A673 (cell line): ENCODE measurements at regions not wholly inside any gene's neighbourhood (a gene's known extent, or its start where the extent isn't known, plus 50 kb on each side); places are given as distances from the start of the nearest gene placed in this dataset.

ENCODE experiments used
- BruUV-seq: library from RNA; stranded (reverse); fragments of 400-500 nt; replicated peaks from 2 replicates; lab custom pipeline; 2021; lab: Mats Ljungman, UMichigan
- CTCF ChIA-PET: fragments of 300-600 bp; sonication (Branson Sonifier 250); formaldehyde crosslinking; loops from one replicate; lab custom pipeline; 2022; ENCODE audit warnings: antibody characterized with exemption; lab: Charles Lee
- POLR2A ChIA-PET: fragments of 300-600 bp; sonication (Branson Sonifier 250); formaldehyde crosslinking; loops from one replicate; lab custom pipeline; 2022; ENCODE audit warnings: antibody characterized with exemption; ENCODE audit not compliant: low non-redundant PET; lab: Charles Lee
- DNase-seq: peaks from one replicate; pipeline ENCODE4 v3.0.0-alpha.2; 2015; ENCODE audit warnings: low spot score
- H3K27ac ChIP-seq: fragments of 200-600 bp; sonication (generic); 2 replicates; pipeline ENCODE4 v1.5.1; 2016; ENCODE audit warnings: mixed run types, low read depth, mild to moderate bottlenecking, mixed read lengths, antibody characterized with exemption, low read length; ENCODE audit not compliant: poor library complexity, severe bottlenecking
- H3K27me3 ChIP-seq: fragments of 200-600 bp; sonication (generic); replicated peaks from 2 replicates; pipeline ENCODE4 v1.6.1; 2017; ENCODE audit warnings: mixed run types, low read depth, mild to moderate bottlenecking, mixed read lengths, antibody characterized with exemption, low read length; ENCODE audit not compliant: insufficient read depth, poor library complexity
- H3K36me3 ChIP-seq: fragments of 200-600 bp; sonication (generic); 2 replicates; pipeline ENCODE4 v1.6.1; 2016; ENCODE audit warnings: mixed run types, mild to moderate bottlenecking, mixed read lengths, antibody characterized with exemption, low read length; ENCODE audit not compliant: insufficient read depth, poor library complexity, severe bottlenecking
- H3K4me1 ChIP-seq: fragments of 200-600 bp; sonication (generic); 2 replicates; pipeline ENCODE4 v1.6.1; 2017; ENCODE audit warnings: mixed run types, mild to moderate bottlenecking, mixed read lengths, antibody characterized with exemption, low read length; ENCODE audit not compliant: insufficient read depth, poor library complexity, severe bottlenecking
- H3K4me3 ChIP-seq: fragments of 200-600 bp; sonication (generic); 2 replicates; pipeline ENCODE4 v1.5.1; 2016; ENCODE audit warnings: low read depth, mixed run types, mild to moderate bottlenecking, mixed read lengths, low read length; ENCODE audit not compliant: poor library complexity, severe bottlenecking
- H3K9me3 ChIP-seq: fragments of 200-600 bp; sonication (generic); 2 replicates; pipeline ENCODE4 v1.6.1; 2016; ENCODE audit warnings: mixed run types, low read depth, mild to moderate bottlenecking, mixed read lengths, antibody characterized with exemption, low read length; ENCODE audit not compliant: poor library complexity, severe bottlenecking
- EZH2 ChIP-seq: fragments of 200-600 bp; sonication (generic); IDR thresholded peaks from 2 replicates; pipeline ENCODE4 v1.6.1; 2017; ENCODE audit warnings: borderline replicate concordance, low read depth, mild to moderate bottlenecking, mixed read lengths, antibody characterized with exemption, low read length; ENCODE audit not compliant: poor library complexity, severe bottlenecking
- intact Hi-C: fragments of 100-400 bp; cut with micrococcal nuclease; formaldehyde crosslinking; loops from one replicate; pipeline ENCODE4 v1.10.0; 2022; ENCODE audit not compliant: unreplicated experiment
- TF ChIP-seq, protein P1 (sequence below): fragments of 300-800, 200-600 bp; sonication (generic); conservative IDR thresholded peaks from 2 replicates; pipeline ENCODE4 v1.5.1; 2017; ENCODE audit warnings: low read depth, mild to moderate bottlenecking, antibody characterized with exemption, low read length, moderate library complexity, mixed read lengths

DNA sequence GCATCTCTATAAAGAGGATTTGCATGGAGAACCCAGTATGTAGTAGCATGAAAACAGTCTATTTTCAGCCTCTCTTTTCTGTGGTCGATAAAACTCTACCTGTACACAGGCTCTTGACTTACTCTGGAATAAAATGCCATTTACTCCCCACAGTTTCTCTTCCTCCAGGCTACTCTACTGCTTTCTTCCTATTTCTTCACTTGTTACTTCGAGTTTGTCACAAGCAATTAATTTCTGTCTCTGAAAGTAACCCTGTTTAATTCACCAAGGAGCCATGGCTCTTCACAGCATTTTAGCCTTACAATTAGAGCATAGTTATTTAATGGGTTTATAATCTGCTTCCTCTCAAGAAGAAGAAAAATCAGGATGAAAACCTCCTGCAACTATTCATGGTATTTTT is 472.9 kb upstream of the PRKX start:
- ChIA-PET POLR2A (no interaction called here), CTCF (no interaction called here)
- no peak overlapping the region for H3K27ac ChIP-seq
- H3K9me3 ChIP-seq: no peaks in the 10 kb centered on the region
- no peaks in the 10 kb centered on the region for H3K4me1 ChIP-seq
- no peaks in the 10 kb centered on the region for H3K27me3 ChIP-seq
- H3K36me3 ChIP-seq: no peaks in the 10 kb centered on the region
- DNase-seq: no peak
- BruUV-seq: no TSS peak
- intact Hi-C loops: no loop called here
- no peak overlapping the region for H3K4me3 ChIP-seq
- TF ChIP-seq, protein P1, sequence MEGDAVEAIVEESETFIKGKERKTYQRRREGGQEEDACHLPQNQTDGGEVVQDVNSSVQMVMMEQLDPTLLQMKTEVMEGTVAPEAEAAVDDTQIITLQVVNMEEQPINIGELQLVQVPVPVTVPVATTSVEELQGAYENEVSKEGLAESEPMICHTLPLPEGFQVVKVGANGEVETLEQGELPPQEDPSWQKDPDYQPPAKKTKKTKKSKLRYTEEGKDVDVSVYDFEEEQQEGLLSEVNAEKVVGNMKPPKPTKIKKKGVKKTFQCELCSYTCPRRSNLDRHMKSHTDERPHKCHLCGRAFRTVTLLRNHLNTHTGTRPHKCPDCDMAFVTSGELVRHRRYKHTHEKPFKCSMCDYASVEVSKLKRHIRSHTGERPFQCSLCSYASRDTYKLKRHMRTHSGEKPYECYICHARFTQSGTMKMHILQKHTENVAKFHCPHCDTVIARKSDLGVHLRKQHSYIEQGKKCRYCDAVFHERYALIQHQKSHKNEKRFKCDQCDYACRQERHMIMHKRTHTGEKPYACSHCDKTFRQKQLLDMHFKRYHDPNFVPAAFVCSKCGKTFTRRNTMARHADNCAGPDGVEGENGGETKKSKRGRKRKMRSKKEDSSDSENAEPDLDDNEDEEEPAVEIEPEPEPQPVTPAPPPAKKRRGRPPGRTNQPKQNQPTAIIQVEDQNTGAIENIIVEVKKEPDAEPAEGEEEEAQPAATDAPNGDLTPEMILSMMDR: no peak
- no peak for TF ChIP-seq EZH2

DNA sequence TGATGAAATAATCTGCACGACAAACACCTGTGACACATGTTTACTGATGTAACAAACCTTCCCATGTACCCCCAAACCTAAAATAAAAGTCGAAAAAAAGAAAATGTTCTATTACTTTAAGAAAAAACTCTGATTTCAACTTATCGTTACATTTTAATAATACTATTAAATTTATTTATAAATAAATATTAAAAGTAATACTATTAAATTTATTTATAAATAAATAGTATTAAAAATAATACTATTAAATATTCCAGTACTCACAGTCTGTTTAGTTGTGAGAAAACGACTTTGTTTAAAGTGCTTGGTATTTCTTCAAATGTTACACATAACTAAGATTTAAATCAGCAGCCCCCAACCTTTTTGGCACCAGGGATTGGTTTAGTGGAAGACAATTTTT is 471.6 kb upstream of the PRKX start:
- intact Hi-C loops: no loop called here
- Histone ChIP-seq H3K4me3 (no peak overlapping the region), H3K9me3 (no peaks in the 10 kb centered on the region)

DNA sequence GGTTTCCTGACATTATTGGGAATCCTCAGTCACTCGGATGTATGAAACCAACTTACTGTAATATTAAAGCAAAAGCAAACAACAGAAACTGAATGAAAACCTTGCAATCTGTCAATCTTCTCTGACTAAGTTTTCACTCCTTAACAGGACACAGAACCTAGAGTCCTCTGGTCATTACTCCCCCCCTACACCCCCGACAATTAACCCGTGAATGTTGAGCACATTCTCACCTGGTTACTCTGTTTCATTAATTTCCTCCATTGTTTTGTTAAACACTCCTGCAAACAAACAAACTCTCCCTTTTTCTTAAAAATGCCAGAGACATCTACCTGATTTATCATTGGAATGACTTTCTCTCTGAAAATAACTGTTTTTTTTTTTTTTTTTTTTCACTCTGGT is 469.0 kb upstream of the PRKX start:
- Histone ChIP-seq H3K4me3 (no peak overlapping the region), H3K27ac (no peak overlapping the region), H3K9me3 (no peaks in the 10 kb centered on the region), H3K36me3 (no peaks in the 10 kb centered on the region), H3K4me1 (peaks cover 13% of the 10 kb centered on the region), H3K27me3 (no peaks in the 10 kb centered on the region)
- no TSS peak for BruUV-seq
- TF ChIP-seq, protein P1: no peak
- TF ChIP-seq EZH2: no peak
- ChIA-PET CTCF (no interaction called here), POLR2A (no interaction called here)
- intact Hi-C loops: no loop called here
- DNase-seq: no peak

More for the DNA sequence above, 471.6 kb upstream of the PRKX start:
- peaks cover 1% of the 10 kb centered on the region for H3K4me1 ChIP-seq
- H3K36me3 ChIP-seq: no peaks in the 10 kb centered on the region
- POLR2A ChIA-PET: no interaction called here
- no TSS peak for BruUV-seq
- no peak overlapping the region for H3K27ac ChIP-seq
- H3K27me3 ChIP-seq: no peaks in the 10 kb centered on the region
- no peak for DNase-seq
- TF ChIP-seq EZH2: no peak
- TF ChIP-seq, protein P1: no peak
- CTCF ChIA-PET: no interaction called here
